DND-41 (cell line): ENCODE measurements at regions not wholly inside any gene's neighbourhood (a gene's known extent, or its start where the extent isn't known, plus 50 kb on each side); places are given as distances from the start of the nearest gene placed in this dataset.

ENCODE experiments used
- EZH2 ChIP-seq: IDR thresholded peaks from 3 replicates; pipeline ENCODE4 v1.6.1; 2012; ENCODE audit warnings: borderline replicate concordance, low read depth, mild to moderate bottlenecking, moderate library complexity, low read length, inconsistent platforms; ENCODE audit not compliant: severe bottlenecking
- TF ChIP-seq, protein P1 (sequence below): IDR thresholded peaks from 2 replicates; pipeline ENCODE4 v1.5.1; 2012; ENCODE audit warnings: borderline replicate concordance, low read length, moderate library complexity, mild to moderate bottlenecking; ENCODE audit not compliant: poor library complexity, severe bottlenecking; ENCODE audit errors: extremely low read depth

DNA sequence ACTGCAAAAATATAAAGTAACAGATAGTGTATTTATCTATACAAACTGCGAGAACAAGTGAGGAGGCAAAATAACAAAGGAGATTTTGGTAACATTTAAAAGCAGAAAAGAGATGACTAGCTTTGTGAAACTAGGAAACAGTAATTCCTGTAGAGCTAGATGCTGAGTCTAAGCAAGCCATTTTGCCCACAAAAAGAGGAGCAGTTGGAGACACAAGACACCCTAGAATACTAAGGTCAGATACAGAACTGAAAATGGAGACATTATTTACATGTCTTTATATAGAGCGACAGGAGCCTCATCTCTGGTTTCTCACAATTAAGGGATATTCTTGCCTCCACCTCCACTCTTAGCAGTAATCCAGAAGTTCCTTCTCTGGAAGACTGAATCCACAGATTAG lies 732.4 kb upstream of the GBE1 start:
- TF ChIP-seq, protein P1, sequence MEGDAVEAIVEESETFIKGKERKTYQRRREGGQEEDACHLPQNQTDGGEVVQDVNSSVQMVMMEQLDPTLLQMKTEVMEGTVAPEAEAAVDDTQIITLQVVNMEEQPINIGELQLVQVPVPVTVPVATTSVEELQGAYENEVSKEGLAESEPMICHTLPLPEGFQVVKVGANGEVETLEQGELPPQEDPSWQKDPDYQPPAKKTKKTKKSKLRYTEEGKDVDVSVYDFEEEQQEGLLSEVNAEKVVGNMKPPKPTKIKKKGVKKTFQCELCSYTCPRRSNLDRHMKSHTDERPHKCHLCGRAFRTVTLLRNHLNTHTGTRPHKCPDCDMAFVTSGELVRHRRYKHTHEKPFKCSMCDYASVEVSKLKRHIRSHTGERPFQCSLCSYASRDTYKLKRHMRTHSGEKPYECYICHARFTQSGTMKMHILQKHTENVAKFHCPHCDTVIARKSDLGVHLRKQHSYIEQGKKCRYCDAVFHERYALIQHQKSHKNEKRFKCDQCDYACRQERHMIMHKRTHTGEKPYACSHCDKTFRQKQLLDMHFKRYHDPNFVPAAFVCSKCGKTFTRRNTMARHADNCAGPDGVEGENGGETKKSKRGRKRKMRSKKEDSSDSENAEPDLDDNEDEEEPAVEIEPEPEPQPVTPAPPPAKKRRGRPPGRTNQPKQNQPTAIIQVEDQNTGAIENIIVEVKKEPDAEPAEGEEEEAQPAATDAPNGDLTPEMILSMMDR: no peak
- TF ChIP-seq EZH2: no peak
